HEK293 (cell line): ENCODE measurements at regions not wholly inside any gene's neighbourhood (a gene's known extent, or its start where the extent isn't known, plus 50 kb on each side); places are given as distances from the start of the nearest gene placed in this dataset.

Experiments used
- CTCF ChIA-PET: fragments of 350-600 bp; formaldehyde crosslinking; extraction: SDS; loops from one replicate; lab custom pipeline; 2021; ENCODE audit warnings: antibody characterized with exemption; lab: Yijun Ruan, JAX
- POLR2A ChIA-PET: fragments of 300-600 bp; formaldehyde crosslinking; extraction: SDS; loops from one replicate; lab custom pipeline; 2020; ENCODE audit warnings: antibody characterized with exemption, inconsistent platforms; lab: Yijun Ruan, JAX
- H3K27ac ChIP-seq: fragments of 200-500 bp; sonication (Bioruptor generic); 2 replicates; pipeline ENCODE4 v1.5.1; 2014; ENCODE audit warnings: low read depth, low read length, control low read depth, inconsistent platforms; ENCODE audit errors: extremely low read depth
- H3K36me3 ChIP-seq, 2 experiments: fragments of 200-500 bp in 1 of 2; sonication (Bioruptor generic) in 1 of 2; 1 replicate in 1 of 2; 2 replicates in 1 of 2; pipeline ENCODE4 v1.5.1; 2014 to 2017; ENCODE audit warnings: inconsistent platforms in 2 of 2, low read length in 2 of 2; ENCODE audit not compliant: control insufficient read depth in 2 of 2, insufficient read depth in 1 of 2
- H3K4me1 ChIP-seq: fragments of 200-500 bp; sonication (Bioruptor generic); 2 replicates; pipeline ENCODE4 v1.5.1; 2014; ENCODE audit warnings: mild to moderate bottlenecking, low read length, inconsistent platforms; ENCODE audit not compliant: control insufficient read depth, insufficient read depth
- H3K4me3 ChIP-seq: 2 replicates; pipeline ENCODE4 v1.5.1; 2011; ENCODE audit warnings: low read depth, mild to moderate bottlenecking, control low read depth, low read length, moderate library complexity
- H3K9me3 ChIP-seq: fragments of 200-500 bp; sonication (Bioruptor generic); 2 replicates; pipeline ENCODE4 v1.5.1; 2014; ENCODE audit warnings: low read depth, low read length, inconsistent platforms; ENCODE audit not compliant: control insufficient read depth, insufficient read depth
- HOXD13 ChIP-seq: sonication (generic); formaldehyde crosslinking; IDR thresholded peaks from 2 replicates; pipeline ENCODE4 v1.8.0; 2022; ENCODE audit warnings: missing genetic modification reagents, borderline replicate concordance
- KLF8 ChIP-seq: fragments of 450-650 bp; formaldehyde crosslinking; IDR thresholded peaks from 2 replicates; pipeline ENCODE4 v1.5.1; 2016; ENCODE audit warnings: missing biosample characterization, missing genetic modification characterization
- PRDM6 ChIP-seq: fragments of 450-650 bp; formaldehyde crosslinking; IDR thresholded peaks from 2 replicates; pipeline ENCODE4 v1.5.1; 2017; ENCODE audit warnings: missing biosample characterization, missing genetic modification characterization
- SETDB1 ChIP-seq: IDR thresholded peaks from one replicate; pipeline ENCODE4 v1.6.1; 2017; ENCODE audit warnings: mild to moderate bottlenecking, low read length, moderate library complexity, mixed read lengths; ENCODE audit not compliant: insufficient read length
- SP3 ChIP-seq: fragments of 450-650 bp; formaldehyde crosslinking; IDR thresholded peaks from 2 replicates; pipeline ENCODE4 v1.5.1; 2016; ENCODE audit warnings: missing biosample characterization, missing genetic modification characterization
- YY1 ChIP-seq: fragments of 450-650 bp; formaldehyde crosslinking; IDR thresholded peaks from 2 replicates; pipeline ENCODE4 v1.5.1; 2018; ENCODE audit warnings: missing biosample characterization, missing genetic modification characterization
- ZBTB17 ChIP-seq: fragments of 450-650 bp; formaldehyde crosslinking; IDR thresholded peaks from 2 replicates; pipeline ENCODE4 v1.5.1; 2016; ENCODE audit warnings: missing biosample characterization, missing genetic modification characterization
- ZNF121 ChIP-seq: fragments of 450-650 bp; formaldehyde crosslinking; IDR thresholded peaks from 2 replicates; pipeline ENCODE4 v1.5.1; 2016; ENCODE audit warnings: missing biosample characterization, missing genetic modification characterization
- ZNF214 ChIP-seq: fragments of 450-650 bp; formaldehyde crosslinking; IDR thresholded peaks from 2 replicates; pipeline ENCODE4 v1.5.1; 2017; ENCODE audit warnings: missing biosample characterization, mild to moderate bottlenecking, missing genetic modification characterization, borderline replicate concordance
- ZNF26 ChIP-seq: fragments of 450-650 bp; formaldehyde crosslinking; IDR thresholded peaks from 2 replicates; pipeline ENCODE4 v1.5.1; 2016; ENCODE audit warnings: missing biosample characterization, missing genetic modification characterization
- ZNF266 ChIP-seq: fragments of 450-650 bp; formaldehyde crosslinking; IDR thresholded peaks from 2 replicates; pipeline ENCODE4 v1.5.1; 2016; ENCODE audit warnings: missing biosample characterization, missing genetic modification characterization, low read depth
- ZNF324 ChIP-seq: fragments of 450-650 bp; formaldehyde crosslinking; IDR thresholded peaks from 2 replicates; pipeline ENCODE4 v1.5.1; 2016; ENCODE audit warnings: missing biosample characterization, missing genetic modification characterization
- ZNF335 ChIP-seq: fragments of 450-650 bp; formaldehyde crosslinking; conservative IDR thresholded peaks from 2 replicates; pipeline ENCODE4 v1.5.1; 2016; ENCODE audit warnings: missing biosample characterization, missing genetic modification characterization
- ZNF362 ChIP-seq: fragments of 450-650 bp; formaldehyde crosslinking; IDR thresholded peaks from 2 replicates; pipeline ENCODE4 v1.5.1; 2016; ENCODE audit warnings: missing biosample characterization, missing genetic modification characterization
- ZNF366 ChIP-seq: fragments of 450-650 bp; formaldehyde crosslinking; conservative IDR thresholded peaks from 2 replicates; pipeline ENCODE4 v1.5.1; 2016; ENCODE audit warnings: missing biosample characterization, missing genetic modification characterization
- ZNF501 ChIP-seq: fragments of 450-650 bp; formaldehyde crosslinking; IDR thresholded peaks from 2 replicates; pipeline ENCODE4 v1.5.1; 2016; ENCODE audit warnings: missing biosample characterization, missing genetic modification characterization
- ZNF510 ChIP-seq: fragments of 450-650 bp; formaldehyde crosslinking; IDR thresholded peaks from 2 replicates; pipeline ENCODE4 v1.5.1; 2018; ENCODE audit warnings: mild to moderate bottlenecking, missing genetic modification characterization, missing biosample characterization; ENCODE audit not compliant: insufficient replicate concordance
- ZNF558 ChIP-seq: fragments of 450-650 bp; formaldehyde crosslinking; IDR thresholded peaks from 2 replicates; pipeline ENCODE4 v1.5.1; 2016; ENCODE audit warnings: missing biosample characterization, missing genetic modification characterization
- ZNF692 ChIP-seq: fragments of 450-650 bp; formaldehyde crosslinking; IDR thresholded peaks from 2 replicates; pipeline ENCODE4 v1.5.1; 2016; ENCODE audit warnings: missing biosample characterization, missing genetic modification characterization
- ZNF747 ChIP-seq: fragments of 450-650 bp; formaldehyde crosslinking; IDR thresholded peaks from 2 replicates; pipeline ENCODE4 v1.5.1; 2016; ENCODE audit warnings: missing biosample characterization, missing genetic modification characterization
- ZNF792 ChIP-seq: fragments of 450-650 bp; formaldehyde crosslinking; IDR thresholded peaks from 2 replicates; pipeline ENCODE4 v1.5.1; 2016; ENCODE audit warnings: missing biosample characterization, missing genetic modification characterization
- ZNF830 ChIP-seq: fragments of 450-650 bp; IDR thresholded peaks from 2 replicates; pipeline ENCODE4 v1.5.0; 2018; ENCODE audit warnings: missing biosample characterization, missing genetic modification characterization, low read depth, mild to moderate bottlenecking, moderate library complexity
- ZSCAN23 ChIP-seq: fragments of 450-650 bp; formaldehyde crosslinking; IDR thresholded peaks from 2 replicates; pipeline ENCODE4 v1.5.1; 2016; ENCODE audit warnings: missing biosample characterization, missing genetic modification characterization
- ZXDB ChIP-seq: fragments of 450-650 bp; formaldehyde crosslinking; IDR thresholded peaks from 2 replicates; pipeline ENCODE4 v1.5.1; 2016; ENCODE audit warnings: missing biosample characterization, missing genetic modification characterization

GRCh38 chr2:175844169-175844568 is 157.9 kb downstream of the LNPK start:
- TF ChIP-seq ZSCAN23 (tag by site-specific recombination) (no peak), YY1 (no peak), ZNF792 (no peak), KLF8 (tag by site-specific recombination) (no peak), ZNF214 (tag by site-specific recombination) (no peak), ZNF747 (no peak), ZNF692 (tag by site-specific recombination) (no peak), SETDB1 (no peak)
- TF ChIP-seq, all 188 proteins: peak for 0

GRCh38 chr2:175843625-175844024 is 158.4 kb downstream of the LNPK start:
- POLR2A ChIA-PET, result no interaction called here
- no peak overlapping the region for H3K4me3 ChIP-seq
- no peaks in the 10 kb centered on the region for H3K36me3 ChIP-seq
- TF ChIP-seq HOXD13 (CRISPR knock-in tag), result no peak
- TF ChIP-seq ZNF324 (tag by site-specific recombination), result no peak
- TF ChIP-seq SP3, result no peak
- no peak for TF ChIP-seq ZNF362 (tag by site-specific recombination)
- no peak for TF ChIP-seq ZBTB17
- TF ChIP-seq ZNF366 (tag by site-specific recombination), result no peak
- no peak for TF ChIP-seq ZNF26 (tag by site-specific recombination)
- no peak for TF ChIP-seq ZXDB (tag by site-specific recombination)
- no peak for TF ChIP-seq ZNF830 (tag by site-specific recombination)
- no peak for TF ChIP-seq ZNF335 (tag by site-specific recombination)
- TF ChIP-seq PRDM6, result no peak
- no peak for TF ChIP-seq ZNF558 (tag by site-specific recombination)
- no peak for TF ChIP-seq ZNF692 (tag by site-specific recombination)
- TF ChIP-seq ZNF121 (tag by site-specific recombination), result no peak
- TF ChIP-seq ZNF510 (tag by site-specific recombination), result no peak
- no peak for TF ChIP-seq ZNF214 (tag by site-specific recombination)
- TF ChIP-seq ZNF501, result no peak
- no peak for TF ChIP-seq ZNF266
- TF ChIP-seq, all 188 proteins: peak for 0
- H3K9me3 ChIP-seq, result no peaks in the 10 kb centered on the region
- no peak overlapping the region for H3K27ac ChIP-seq
- CTCF ChIA-PET, result no interaction called here
- H3K4me1 ChIP-seq, result no peaks in the 10 kb centered on the region

More at GRCh38 chr2:175844169-175844568, 157.9 kb downstream of the LNPK start:
- Histone ChIP-seq H3K36me3 (no peaks in the 10 kb centered on the region), H3K27ac (no peak overlapping the region), H3K4me1 (no peaks in the 10 kb centered on the region), H3K9me3 (no peaks in the 10 kb centered on the region), H3K4me3 (no peak overlapping the region)
- CTCF ChIA-PET, result no interaction called here
- POLR2A ChIA-PET, result no interaction called here
